Colonic mucosa (tissue), 4 donors: ENCODE measurements at regions not wholly inside any gene's neighbourhood (a gene's known extent, or its start where the extent isn't known, plus 50 kb on each side); places are given as distances from the start of the nearest gene placed in this dataset.

ENCODE experiments used
- DNase-seq: peaks from one replicate; pipeline ENCODE4 v3.0.0-alpha.2; 2020
- H3K27ac ChIP-seq: fragments of 200-600 bp; one replicate; pipeline ENCODE4 v1.8.0; 2021
- H3K27me3 ChIP-seq: fragments of 200-600 bp; one replicate; pipeline ENCODE4 v1.8.0; 2021
- H3K36me3 ChIP-seq: fragments of 200-600 bp; one replicate; pipeline ENCODE4 v1.8.0; 2021
- H3K4me1 ChIP-seq: fragments of 200-600 bp; one replicate; pipeline ENCODE4 v1.8.0; 2021; ENCODE audit warnings: mild to moderate bottlenecking
- H3K4me3 ChIP-seq: fragments of 200-600 bp; one replicate; pipeline ENCODE4 v1.8.0; 2021
- H3K9ac ChIP-seq, 2 donors: one replicate each; pipeline ENCODE4 v1.7.0; 2013; ENCODE audit warnings: control low read depth in 2 of 2, low read depth in 2 of 2, low read length in 2 of 2
- H3K9me3 ChIP-seq: fragments of 200-600 bp; one replicate; pipeline ENCODE4 v1.8.0; 2021
- CTCF ChIP-seq: fragments of 200-600 bp; IDR thresholded peaks from one replicate; pipeline ENCODE4 v1.8.0; 2022; ENCODE audit warnings: antibody characterized with exemption, mild to moderate bottlenecking
- intact Hi-C: fragments of 100-400 bp; cut with DNase I; formaldehyde crosslinking; loops from one replicate; pipeline ENCODE4 v1.14.1; 2022
- donor health status: healthy.
- donor health status: DM: no; HTN: no; CAD: no.
- donor health status: DM: no; HTN: no; CAD: no.

DNA sequence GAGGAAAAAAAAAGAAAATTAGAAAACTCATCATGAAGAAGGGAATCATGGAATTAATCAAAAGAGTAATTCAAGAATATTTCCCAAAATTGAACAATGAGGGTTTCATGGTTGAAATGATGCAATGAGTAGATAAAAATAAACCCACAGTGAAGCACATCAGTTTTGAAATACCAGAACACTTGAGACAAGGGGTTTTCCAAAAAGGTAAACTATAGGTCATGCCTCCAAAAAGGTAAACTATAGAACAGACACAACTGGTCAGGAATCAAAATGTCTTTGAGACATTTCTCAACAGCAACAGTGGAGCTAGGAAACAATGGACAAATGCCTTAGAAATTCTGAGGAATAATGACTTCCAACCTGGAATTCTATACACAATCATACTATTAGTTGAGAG lies 60.2 kb upstream of the PCSK5 start:
- no peak for TF ChIP-seq CTCF
- Histone ChIP-seq H3K4me3 (no peak overlapping the region), H3K27me3 (no peaks in the 10 kb centered on the region), H3K9me3 (no peaks in the 10 kb centered on the region), H3K9ac (no peak overlapping the region), H3K27ac (no peak overlapping the region), H3K4me1 (no peaks in the 10 kb centered on the region), H3K36me3 (no peaks in the 10 kb centered on the region)
- intact Hi-C loops, result no loop called here
- DNase-seq, result no peak

- Histone ChIP-seq H3K27ac (no peak overlapping the region), H3K36me3 (no peaks in the 10 kb centered on the region), H3K27me3 (no peaks in the 10 kb centered on the region), H3K9me3 (no peaks in the 10 kb centered on the region), H3K9ac (no peak overlapping the region), H3K4me3 (no peak overlapping the region), H3K4me1 (no peaks in the 10 kb centered on the region)
- no peak for DNase-seq
- intact Hi-C loops, result no loop called here
- TF ChIP-seq CTCF, result no peak
Measured at GRCh38 chr9:75833778-75834177, 56.7 kb upstream of the PCSK5 start.

GRCh38 chr9:75834878-75835277 lies 55.6 kb upstream of the PCSK5 start:
- Histone ChIP-seq H3K9ac (no peak overlapping the region), H3K9me3 (no peaks in the 10 kb centered on the region), H3K4me3 (no peak overlapping the region), H3K36me3 (no peaks in the 10 kb centered on the region), H3K27me3 (no peaks in the 10 kb centered on the region), H3K27ac (no peak overlapping the region), H3K4me1 (no peaks in the 10 kb centered on the region)
- DNase-seq, result no peak
- intact Hi-C loops, result no loop called here
- no peak for TF ChIP-seq CTCF
